ENCODE measurements at regions not wholly inside any gene's neighbourhood (a gene's known extent, or its start where the extent isn't known, plus 50 kb on each side); places are given as distances from the start of the nearest gene placed in this dataset.

DNA sequence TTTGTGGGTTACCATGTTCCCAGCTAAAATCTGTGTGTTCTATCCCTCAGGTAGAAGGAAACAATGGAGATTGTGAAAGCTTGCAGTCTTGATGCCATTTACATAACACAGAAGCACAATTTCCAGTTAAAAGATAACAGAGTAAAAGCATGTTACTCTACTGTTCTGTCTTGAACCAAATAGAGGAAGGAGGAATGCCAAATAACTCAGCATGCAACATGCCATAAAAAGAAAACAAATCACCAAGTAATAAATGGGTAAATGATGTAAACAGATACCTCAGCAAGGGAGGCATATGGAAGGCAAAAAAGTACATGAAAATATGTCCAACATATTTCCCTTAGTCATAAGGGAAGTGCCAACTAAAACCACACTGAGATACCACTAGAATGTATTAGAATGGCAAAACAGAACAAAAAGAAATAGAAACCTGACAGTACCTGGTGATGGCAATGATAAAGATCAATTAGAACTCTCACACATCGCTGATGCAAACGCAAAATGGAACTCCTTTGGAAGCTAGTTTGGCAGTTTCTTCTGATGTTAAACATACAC, 502.6 kb upstream of the HS3ST1 start:
- no peak for TF ChIP-seq MAX (IDR thresholded peaks at IDR 0.05)
- no peak for TF ChIP-seq TCF7L2 (IDR thresholded peaks at IDR 0.05; ENCODE audit: borderline replicate concordance, extremely low read depth, insufficient read depth, insufficient read length)
- TF ChIP-seq EZH2 (IDR thresholded peaks at IDR 0.05): no peak
- no peak for TF ChIP-seq SIN3A (IDR thresholded peaks at IDR 0.05; ENCODE audit: low read depth)
- no peak for TF ChIP-seq ZFX (IDR thresholded peaks at IDR 0.05)
- no peak for TF ChIP-seq REST (IDR thresholded peaks at IDR 0.05; ENCODE audit: low read depth)
- no peak for TF ChIP-seq YY1 (IDR thresholded peaks at IDR 0.05; ENCODE audit: extremely low read depth, insufficient replicate concordance, low read depth, low read length)
- TF ChIP-seq ELF1 (IDR thresholded peaks at IDR 0.05; ENCODE audit: borderline replicate concordance, low read depth): no peak
- TF ChIP-seq EGR1 (IDR thresholded peaks at IDR 0.05; ENCODE audit: low read depth): no peak
- Histone ChIP-seq H4K20me1 (ENCODE audit: insufficient read depth) (no peaks in the 10 kb centered on the region), H3K9me3 (ENCODE audit: control insufficient read depth in 1 of 2, insufficient read depth in 1 of 2, low read depth in 1 of 2, low read length in 2 of 2) (no peaks in the 10 kb centered on the region), H2AFZ (ENCODE audit: low read depth, low read length, poor library complexity, severe bottlenecking) (no peak overlapping the region), H3K4me3 (replicated peaks in 1 of 2; ENCODE audit: low read depth in 1 of 2, low read length in 2 of 2) (no peak overlapping the region), H3K4me1 (ENCODE audit: control insufficient read depth in 1 of 2, insufficient read depth in 2 of 2, low read length in 2 of 2) (no peaks in the 10 kb centered on the region), H3K36me3 (ENCODE audit: control insufficient read depth in 1 of 2, insufficient read depth in 2 of 2, low read length in 2 of 2) (no peaks in the 10 kb centered on the region), H3K27ac (ENCODE audit: low read depth, low read length) (no peak overlapping the region), H3K9me2 (ENCODE audit: insufficient read depth) (no peaks in the 10 kb centered on the region), H3K27me3 (ENCODE audit: insufficient read depth, low read length) (no peaks in the 10 kb centered on the region), H3K9ac (ENCODE audit: low read length) (no peak overlapping the region), H3K79me2 (ENCODE audit: insufficient read depth, low read length) (no peaks in the 10 kb centered on the region), H3K4me2 (ENCODE audit: low read length) (no peak overlapping the region)
- intact Hi-C loops (cut with micrococcal nuclease): no loop called here
- POLR2A ChIA-PET: no interaction called here
- RAD21 ChIA-PET (ENCODE audit: low non-redundant PET in 1 of 2, low total read pairs in 2 of 2, uncharacterized antibody in 2 of 2, unreplicated experiment in 2 of 2): no interaction called here
- no TSS peak for BruUV-seq (replicated peaks)
- no peak for ATAC-seq
- no peak for DNase-seq (ENCODE audit: low read depth, low spot score)
- CTCF ChIA-PET: no interaction called here
